Loucy (cell line): ENCODE measurements at regions not wholly inside any gene's neighbourhood (a gene's known extent, or its start where the extent isn't known, plus 50 kb on each side); places are given as distances from the start of the nearest gene placed in this dataset.

Experiments used
- H2AFZ ChIP-seq: fragments of 200-600 bp; sonication (generic); 2 replicates; pipeline ENCODE4 v1.6.0; 2016; ENCODE audit warnings: antibody characterized with exemption, mild to moderate bottlenecking, low read length, moderate library complexity
- H3F3A ChIP-seq: fragments of 200-600 bp; 2 replicates; pipeline ENCODE4 v1.6.0; 2016; ENCODE audit warnings: antibody characterized with exemption, low read depth, mild to moderate bottlenecking
- H3K27me3 ChIP-seq: fragments of 200-600 bp; sonication (generic); 2 replicates; pipeline ENCODE4 v1.6.1; 2014; ENCODE audit warnings: low read length, mild to moderate bottlenecking; ENCODE audit not compliant: insufficient read depth, poor library complexity, severe bottlenecking
- H3K36me3 ChIP-seq: fragments of 200-600 bp; sonication (generic); 2 replicates; pipeline ENCODE4 v1.6.1; 2016; ENCODE audit warnings: low read length; ENCODE audit not compliant: insufficient read depth
- H3K4me1 ChIP-seq: fragments of 200-600 bp; sonication (generic); 2 replicates; pipeline ENCODE4 v1.5.1; 2014; ENCODE audit warnings: low read length, mild to moderate bottlenecking; ENCODE audit not compliant: insufficient read depth, poor library complexity, severe bottlenecking
- H3K4me2 ChIP-seq: fragments of 200-600 bp; sonication (generic); 2 replicates; pipeline ENCODE4 v1.6.0; 2014; ENCODE audit warnings: antibody characterized with exemption, low read length, low read depth, mild to moderate bottlenecking; ENCODE audit not compliant: poor library complexity, severe bottlenecking
- H3K4me3 ChIP-seq: fragments of 200-600 bp; sonication (generic); 2 replicates; pipeline ENCODE4 v1.5.1; 2014; ENCODE audit warnings: low read length, mild to moderate bottlenecking, mixed read lengths; ENCODE audit not compliant: poor library complexity, severe bottlenecking
- H3K79me2 ChIP-seq: fragments of 200-600 bp; sonication (generic); 2 replicates; pipeline ENCODE4 v1.6.1; 2014; ENCODE audit warnings: low read length; ENCODE audit not compliant: insufficient read depth
- H3K9ac ChIP-seq: fragments of 200-600 bp; sonication (generic); 2 replicates; pipeline ENCODE4 v1.6.0; 2014; ENCODE audit warnings: mild to moderate bottlenecking, low read depth, low read length, moderate library complexity; ENCODE audit not compliant: poor library complexity, severe bottlenecking
- H3K9me2 ChIP-seq: fragments of 200-600 bp; sonication (generic); replicated peaks from 2 replicates; pipeline ENCODE4 v1.6.1; 2016; ENCODE audit warnings: low read depth, low read length, mixed read lengths
- H3K9me3 ChIP-seq: fragments of 200-600 bp; sonication (generic); 2 replicates; pipeline ENCODE4 v1.6.1; 2014; ENCODE audit warnings: mild to moderate bottlenecking, antibody characterized with exemption, low read length, low read depth; ENCODE audit not compliant: insufficient read depth
- H4K20me1 ChIP-seq: fragments of 200-600 bp; sonication (generic); 2 replicates; pipeline ENCODE4 v1.6.0; 2014; ENCODE audit warnings: antibody characterized with exemption, low read length, mild to moderate bottlenecking; ENCODE audit not compliant: insufficient read depth, poor library complexity, severe bottlenecking
- EZH2phosphoT487 ChIP-seq: fragments of 200-600 bp; IDR thresholded peaks from 2 replicates; pipeline ENCODE4 v1.6.1; 2018; ENCODE audit warnings: antibody characterized with exemption, mild to moderate bottlenecking, moderate library complexity, borderline replicate concordance
- TF ChIP-seq, protein P1 (sequence below): fragments of 200-600 bp; sonication (generic); conservative IDR thresholded peaks from 2 replicates; pipeline ENCODE4 v1.5.1; 2014; ENCODE audit warnings: mild to moderate bottlenecking, antibody characterized with exemption, low read length

DNA sequence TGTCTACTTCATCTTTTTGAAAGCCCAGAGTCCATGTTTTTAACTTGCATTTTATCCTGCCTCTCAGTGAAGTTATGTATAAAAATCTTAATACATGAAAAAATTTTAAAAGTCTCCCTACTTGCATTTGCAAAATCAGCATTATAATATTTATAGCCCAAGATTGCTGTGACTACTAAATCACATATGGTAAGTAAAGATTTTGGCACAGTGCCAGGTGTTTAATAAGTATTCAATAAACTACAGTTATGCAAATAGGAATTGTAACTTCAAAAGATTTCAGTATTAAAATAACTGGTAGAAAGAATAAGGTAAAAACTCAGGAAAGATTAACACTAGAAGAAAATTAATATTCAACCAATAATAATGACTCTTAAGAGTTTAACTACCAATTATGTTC, 641.7 kb downstream of the LRRIQ3 start:
- peaks cover 6% of the 10 kb centered on the region; the same call in 1 of the 2 replicates for H3K9me3 ChIP-seq

DNA sequence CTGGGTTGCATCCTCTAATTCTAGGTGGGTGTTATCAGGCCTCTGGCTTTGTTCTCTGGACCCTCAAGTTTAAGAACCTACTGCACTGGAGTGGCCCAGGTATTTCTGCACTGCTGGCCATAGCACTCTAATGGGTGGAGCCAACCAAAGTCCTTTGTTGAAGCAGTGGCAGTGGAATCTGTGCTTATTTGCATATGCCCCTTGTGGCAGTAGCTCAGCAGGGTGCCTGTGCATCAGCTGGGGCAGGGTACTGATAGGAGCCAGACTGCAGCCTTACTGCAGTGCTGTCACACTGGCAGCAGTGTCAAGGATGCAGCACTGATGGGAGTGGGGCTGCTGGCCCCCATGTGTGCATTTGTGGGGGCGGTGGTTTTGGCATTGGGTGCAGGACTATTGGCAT, 660.6 kb downstream of the LRRIQ3 start:
- Histone ChIP-seq H2AFZ (no peak overlapping the region), H3K4me3 (no peak overlapping the region), H3K36me3 (no peaks in the 10 kb centered on the region), H3K9me2 (no peaks in the 10 kb centered on the region), H3K4me2 (no peak overlapping the region), H3K9ac (no peak overlapping the region), H4K20me1 (no peaks in the 10 kb centered on the region), H3K4me1 (no peaks in the 10 kb centered on the region), H3K27me3 (no peaks in the 10 kb centered on the region), H3K9me3 (no peaks in the 10 kb centered on the region), H3F3A (no peaks in the 10 kb centered on the region), H3K79me2 (no peaks in the 10 kb centered on the region)
- no peak for TF ChIP-seq EZH2phosphoT487
- TF ChIP-seq, protein P1, sequence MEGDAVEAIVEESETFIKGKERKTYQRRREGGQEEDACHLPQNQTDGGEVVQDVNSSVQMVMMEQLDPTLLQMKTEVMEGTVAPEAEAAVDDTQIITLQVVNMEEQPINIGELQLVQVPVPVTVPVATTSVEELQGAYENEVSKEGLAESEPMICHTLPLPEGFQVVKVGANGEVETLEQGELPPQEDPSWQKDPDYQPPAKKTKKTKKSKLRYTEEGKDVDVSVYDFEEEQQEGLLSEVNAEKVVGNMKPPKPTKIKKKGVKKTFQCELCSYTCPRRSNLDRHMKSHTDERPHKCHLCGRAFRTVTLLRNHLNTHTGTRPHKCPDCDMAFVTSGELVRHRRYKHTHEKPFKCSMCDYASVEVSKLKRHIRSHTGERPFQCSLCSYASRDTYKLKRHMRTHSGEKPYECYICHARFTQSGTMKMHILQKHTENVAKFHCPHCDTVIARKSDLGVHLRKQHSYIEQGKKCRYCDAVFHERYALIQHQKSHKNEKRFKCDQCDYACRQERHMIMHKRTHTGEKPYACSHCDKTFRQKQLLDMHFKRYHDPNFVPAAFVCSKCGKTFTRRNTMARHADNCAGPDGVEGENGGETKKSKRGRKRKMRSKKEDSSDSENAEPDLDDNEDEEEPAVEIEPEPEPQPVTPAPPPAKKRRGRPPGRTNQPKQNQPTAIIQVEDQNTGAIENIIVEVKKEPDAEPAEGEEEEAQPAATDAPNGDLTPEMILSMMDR: no peak

More for the DNA sequence above, 641.7 kb downstream of the LRRIQ3 start:
- H3K9ac ChIP-seq: no peak overlapping the region
- H3K79me2 ChIP-seq: no peaks in the 10 kb centered on the region
- H3F3A ChIP-seq: no peaks in the 10 kb centered on the region
- H3K36me3 ChIP-seq: no peaks in the 10 kb centered on the region
- no peaks in the 10 kb centered on the region for H3K27me3 ChIP-seq
- TF ChIP-seq, protein P1: no peak
- TF ChIP-seq EZH2phosphoT487: no peak
- H2AFZ ChIP-seq: no peak overlapping the region
- no peaks in the 10 kb centered on the region for H3K4me1 ChIP-seq
- H3K4me2 ChIP-seq: no peak overlapping the region
- no peaks in the 10 kb centered on the region for H4K20me1 ChIP-seq
- no peaks in the 10 kb centered on the region for H3K9me2 ChIP-seq
- no peak overlapping the region for H3K4me3 ChIP-seq

DNA sequence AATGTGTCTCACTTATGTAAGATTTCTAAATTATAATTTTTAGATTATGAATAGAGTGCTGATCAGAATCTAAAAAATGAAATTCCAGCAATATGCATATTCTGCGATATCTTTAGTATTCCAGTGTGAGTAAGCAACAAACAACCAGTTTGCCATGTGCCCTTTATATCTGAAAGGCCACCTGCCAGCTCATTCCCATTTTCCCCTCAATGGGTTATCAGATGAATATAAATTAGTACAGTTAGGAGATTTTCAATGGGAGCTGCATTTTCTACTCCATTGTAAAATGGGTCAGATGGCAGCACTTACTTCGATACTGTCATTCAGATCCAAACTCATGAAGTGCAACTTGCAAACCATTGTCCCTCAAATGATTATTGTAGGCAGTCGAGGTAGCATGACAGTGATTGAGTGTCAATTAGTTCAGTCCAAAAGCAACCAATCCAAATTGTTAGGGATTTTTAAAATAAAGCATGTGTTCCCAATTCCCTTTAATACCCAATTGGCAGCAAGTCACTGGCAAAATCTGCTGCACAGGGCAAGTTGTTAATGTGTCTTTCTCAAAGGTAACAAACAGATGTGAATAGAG, 680.3 kb downstream of the LRRIQ3 start:
- Histone ChIP-seq H3K9me3 (no peaks in the 10 kb centered on the region), H4K20me1 (no peaks in the 10 kb centered on the region), H3K36me3 (no peaks in the 10 kb centered on the region), H2AFZ (0 out of 2 replicates have a peak overlapping the region, but pooled peaks have one; percentile 19), H3K9ac (no peak overlapping the region), H3K27me3 (no peaks in the 10 kb centered on the region), H3K4me2 (no peak overlapping the region), H3K4me3 (no peak overlapping the region), H3K9me2 (no peaks in the 10 kb centered on the region), H3F3A (no peaks in the 10 kb centered on the region), H3K4me1 (no peaks in the 10 kb centered on the region), H3K79me2 (no peaks in the 10 kb centered on the region)
- TF ChIP-seq EZH2phosphoT487: no peak
- TF ChIP-seq, protein P1: no peak
